ENCODE measurements at regions not wholly inside any gene's neighbourhood (a gene's known extent, or its start where the extent isn't known, plus 50 kb on each side); places are given as distances from the start of the nearest gene placed in this dataset.
"Not testable (repeated sequence)": the region's sequence is repeated elsewhere in the genome, so short reads cannot be mapped to it uniquely, and the experiment has no call there.

DNA sequence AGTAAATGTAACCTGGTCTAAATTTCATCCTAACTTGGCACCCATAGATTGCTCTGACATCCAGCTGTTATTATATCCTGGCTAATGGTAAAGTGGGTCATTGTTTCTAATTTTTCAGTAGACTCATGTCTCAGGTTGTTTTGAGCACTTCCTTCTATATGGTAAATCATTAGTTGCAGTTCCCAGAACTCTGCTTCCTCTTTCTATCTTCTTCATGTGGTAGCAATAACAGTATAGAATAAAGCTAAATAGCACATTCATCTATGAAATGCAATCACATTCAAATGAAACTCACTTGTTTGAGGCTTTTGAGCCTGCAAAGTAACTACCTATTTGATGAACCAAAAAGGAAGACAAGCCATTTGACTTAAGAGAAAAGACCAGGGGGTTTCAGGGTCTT lies 65.1 kb upstream of the GZMB start:
- no peak for DNase-seq (ENCODE audit: low spot score)
- Histone ChIP-seq H3K4me1 (ENCODE audit: insufficient read depth, low read length) (no peaks in the 10 kb centered on the region), H3K4me2 (ENCODE audit: low read depth, low read length) (no peak overlapping the region), H3K36me3 (replicated peaks in 1 of 2; ENCODE audit: control insufficient read depth in 1 of 2, insufficient read depth in 2 of 2, low read length in 2 of 2) (no peaks in the 10 kb centered on the region), H3K9me3 (ENCODE audit: low read length) (peaks cover 12% of the 10 kb centered on the region), H3K4me3 (replicated peaks in 1 of 3; ENCODE audit: insufficient read depth in 1 of 3, low read depth in 2 of 3, low read length in 3 of 3) (no peak overlapping the region), H4K20me1 (ENCODE audit: insufficient read depth, low read length) (no peaks in the 10 kb centered on the region), H3K9ac (ENCODE audit: insufficient read depth, low read depth, low read length) (no peak overlapping the region), H2AFZ (ENCODE audit: low read length) (no peak overlapping the region), H3K27me3 (ENCODE audit: control insufficient read depth in 1 of 2, insufficient read depth in 2 of 2, low read length in 2 of 2) (peaks cover 0 to 6% of the 10 kb centered on the region in 2 experiments; a peak in 2 of 5 replicates), H3K27ac (ENCODE audit: extremely low read length, insufficient read depth, low read length) (no peak overlapping the region), H3K79me2 (ENCODE audit: insufficient read depth, low read length) (no peaks in the 10 kb centered on the region)
- in situ Hi-C loops (cut with HindIII; ENCODE audit: extremely low pct_ligation_motif_present, low pct_unique_long_range_greater_than_20kb): no loop called here
- no TSS peak for BruUV-seq (replicated peaks)
- POLR2A ChIA-PET: no interaction called here
- CTCF ChIA-PET (ENCODE audit: low intra/inter-chr PET ratio, low total read pairs): no interaction called here
- FAIRE-seq: no peak
- TF ChIP-seq, protein P1, sequence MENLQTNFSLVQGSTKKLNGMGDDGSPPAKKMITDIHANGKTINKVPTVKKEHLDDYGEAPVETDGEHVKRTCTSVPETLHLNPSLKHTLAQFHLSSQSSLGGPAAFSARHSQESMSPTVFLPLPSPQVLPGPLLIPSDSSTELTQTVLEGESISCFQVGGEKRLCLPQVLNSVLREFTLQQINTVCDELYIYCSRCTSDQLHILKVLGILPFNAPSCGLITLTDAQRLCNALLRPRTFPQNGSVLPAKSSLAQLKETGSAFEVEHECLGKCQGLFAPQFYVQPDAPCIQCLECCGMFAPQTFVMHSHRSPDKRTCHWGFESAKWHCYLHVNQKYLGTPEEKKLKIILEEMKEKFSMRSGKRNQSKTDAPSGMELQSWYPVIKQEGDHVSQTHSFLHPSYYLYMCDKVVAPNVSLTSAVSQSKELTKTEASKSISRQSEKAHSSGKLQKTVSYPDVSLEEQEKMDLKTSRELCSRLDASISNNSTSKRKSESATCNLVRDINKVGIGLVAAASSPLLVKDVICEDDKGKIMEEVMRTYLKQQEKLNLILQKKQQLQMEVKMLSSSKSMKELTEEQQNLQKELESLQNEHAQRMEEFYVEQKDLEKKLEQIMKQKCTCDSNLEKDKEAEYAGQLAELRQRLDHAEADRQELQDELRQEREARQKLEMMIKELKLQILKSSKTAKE (CRISPR knock-in tag; IDR thresholded peaks at IDR 0.05; ENCODE audit: borderline replicate concordance): no peak
- TF ChIP-seq ZMYM4 (CRISPR knock-in tag; IDR thresholded peaks at IDR 0.05) (no peak), ZEB1 (IDR thresholded peaks at IDR 0.05; ENCODE audit: insufficient replicate concordance, low read depth) (no peak), ZSCAN29 (CRISPR knock-in tag; conservative IDR thresholded peaks at IDR 0.05) (no peak), ZNF556 (CRISPR knock-in tag; IDR thresholded peaks at IDR 0.05; ENCODE audit: borderline replicate concordance) (no peak)
- intact Hi-C loops (cut with micrococcal nuclease; ENCODE audit: unreplicated experiment): no loop called here
- no peak for ATAC-seq

DNA sequence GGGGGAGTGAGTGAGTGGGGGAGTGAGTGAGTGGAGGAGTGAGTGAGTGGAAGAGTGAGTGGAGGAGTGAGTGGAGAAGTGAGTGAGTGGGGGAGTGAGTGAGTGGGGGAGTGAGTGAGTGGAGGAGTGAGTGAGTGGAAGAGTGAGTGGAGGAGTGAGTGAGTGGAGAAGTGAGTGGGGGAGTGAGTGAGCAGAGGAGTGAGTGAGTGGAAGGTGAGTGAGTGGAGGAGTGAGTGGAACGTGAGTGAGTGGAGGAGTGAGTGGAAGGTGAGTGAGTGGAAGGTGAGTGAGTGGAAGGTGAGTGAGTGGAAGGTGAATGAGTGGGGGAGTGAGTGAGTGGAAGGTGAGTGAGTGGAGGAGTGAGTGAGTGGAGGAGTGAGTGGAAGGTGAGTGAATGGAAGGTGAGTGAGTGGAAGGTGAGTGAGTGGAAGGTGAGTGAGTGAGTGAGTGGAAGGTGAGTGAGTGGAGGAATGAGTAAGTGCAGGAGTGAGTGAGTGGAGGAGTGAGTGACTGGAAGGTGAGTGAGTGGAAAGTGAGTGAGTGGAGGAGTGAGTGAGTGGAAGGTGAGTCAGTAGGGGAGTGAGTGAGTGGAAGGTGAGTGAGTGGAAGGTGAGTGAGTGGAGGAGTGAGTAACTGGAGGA lies 62.4 kb upstream of the GZMB start:
- DNase-seq (ENCODE audit: low spot score); intact Hi-C loops (cut with micrococcal nuclease; ENCODE audit: unreplicated experiment); H3K4me2 ChIP-seq (ENCODE audit: low read depth, low read length); ATAC-seq; H3K36me3 ChIP-seq (replicated peaks in 1 of 2; ENCODE audit: control insufficient read depth in 1 of 2, insufficient read depth in 2 of 2, low read length in 2 of 2); H2AFZ ChIP-seq (ENCODE audit: low read length); H3K79me2 ChIP-seq (ENCODE audit: insufficient read depth, low read length); H3K4me1 ChIP-seq (ENCODE audit: insufficient read depth, low read length); BruUV-seq (replicated peaks); H3K4me3 ChIP-seq (replicated peaks in 1 of 3; ENCODE audit: insufficient read depth in 1 of 3, low read depth in 2 of 3, low read length in 3 of 3); POLR2A ChIA-PET; H3K9ac ChIP-seq (ENCODE audit: insufficient read depth, low read depth, low read length); H4K20me1 ChIP-seq (ENCODE audit: insufficient read depth, low read length); FAIRE-seq; H3K27ac ChIP-seq (ENCODE audit: extremely low read length, insufficient read depth, low read length); H3K27me3 ChIP-seq (ENCODE audit: control insufficient read depth in 1 of 2, insufficient read depth in 2 of 2, low read length in 2 of 2); CTCF ChIA-PET (ENCODE audit: low intra/inter-chr PET ratio, low total read pairs); in situ Hi-C loops (cut with HindIII; ENCODE audit: extremely low pct_ligation_motif_present, low pct_unique_long_range_greater_than_20kb): not testable (repeated sequence)
- 1% methylated on average over 1 of the region's 1 CpG for WGBS (ENCODE audit: low lambda C conversion rate)
- peaks cover 12% of the 10 kb centered on the region for H3K9me3 ChIP-seq (ENCODE audit: low read length)
- peak; percentile 94 for TF ChIP-seq ASH2L (IDR thresholded peaks at IDR 0.05; ENCODE audit: insufficient read length, low read depth, low read length)

Measured in HepG2 (cell line).